AG10803 (cell line): ENCODE measurements at regions not wholly inside any gene's neighbourhood (a gene's known extent, or its start where the extent isn't known, plus 50 kb on each side); places are given as distances from the start of the nearest gene placed in this dataset.

Experiments used
- DNase-seq: peaks from one replicate; pipeline ENCODE4 v3.0.0; 2010; ENCODE audit warnings: low read depth
- H3K4me3 ChIP-seq: 2 replicates; pipeline ENCODE4 v1.5.1; 2011; ENCODE audit warnings: mild to moderate bottlenecking, low read length, control low read depth
- CTCF ChIP-seq: conservative IDR thresholded peaks from 2 replicates; pipeline ENCODE4 v1.5.1; 2011; ENCODE audit warnings: mild to moderate bottlenecking, low read length, control low read depth, inconsistent platforms

- no peak for DNase-seq
- H3K4me3 ChIP-seq, result no peak overlapping the region
Observed at GRCh38 chr11:122399375-122399774, 256.1 kb upstream of the UBASH3B start.

GRCh38 chr11:122398851-122399250, 256.7 kb upstream of the UBASH3B start:
- no peak for TF ChIP-seq CTCF
- no peak for DNase-seq
- no peak overlapping the region for H3K4me3 ChIP-seq

More at GRCh38 chr11:122399375-122399774, 256.1 kb upstream of the UBASH3B start:
- no peak for TF ChIP-seq CTCF

- H3K4me3 ChIP-seq, result no peak overlapping the region
- TF ChIP-seq CTCF, result no peak
- DNase-seq, result peak; percentile 53
Observed at GRCh38 chr11:122398167-122398566, 257.4 kb upstream of the UBASH3B start.

- no peak for TF ChIP-seq CTCF
- no peak overlapping the region for H3K4me3 ChIP-seq
- DNase-seq, result no peak
Observed at GRCh38 chr11:122395282-122395681, 260.2 kb upstream of the UBASH3B start.

- H3K4me3 ChIP-seq, result no peak overlapping the region
- TF ChIP-seq CTCF, result no peak
- DNase-seq, result no peak
Observed at GRCh38 chr11:122394313-122394712, 261.2 kb upstream of the UBASH3B start.

- no peak for DNase-seq
- no peak overlapping the region for H3K4me3 ChIP-seq
Observed at GRCh38 chr11:122393209-122393860, 262.2 kb upstream of the UBASH3B start.

More at GRCh38 chr11:122393209-122393860, 262.2 kb upstream of the UBASH3B start:
- TF ChIP-seq CTCF, result no peak
